ENCODE measurements at regions not wholly inside any gene's neighbourhood (a gene's known extent, or its start where the extent isn't known, plus 50 kb on each side); places are given as distances from the start of the nearest gene placed in this dataset.

- no peak for DNase-seq (ENCODE audit: extremely low read depth in 1 of 2, low read depth in 1 of 2)
Measured at GRCh38 chr4:189060104-189060503, 880.6 kb upstream of the FRG1 start.

GRCh38 chr4:189062047-189062820 is 878.4 kb upstream of the FRG1 start:
- DNase-seq (ENCODE audit: extremely low read depth in 1 of 2, low read depth in 1 of 2), result no peak

- no peak for DNase-seq (ENCODE audit: extremely low read depth in 1 of 2, low read depth in 1 of 2)
Measured at GRCh38 chr4:189069772-189070171, 870.9 kb upstream of the FRG1 start.

- DNase-seq (ENCODE audit: extremely low read depth in 1 of 2, low read depth in 1 of 2), result no peak
Measured at GRCh38 chr4:189071241-189071640, 869.4 kb upstream of the FRG1 start.

- DNase-seq (ENCODE audit: extremely low read depth in 1 of 2, low read depth in 1 of 2), result no peak
Measured at GRCh38 chr4:189073739-189074138, 866.9 kb upstream of the FRG1 start.

- DNase-seq (ENCODE audit: extremely low read depth in 1 of 2, low read depth in 1 of 2), result no peak
Measured at GRCh38 chr4:189081826-189082225, 858.8 kb upstream of the FRG1 start.

- no peak for DNase-seq (ENCODE audit: extremely low read depth in 1 of 2, low read depth in 1 of 2)
Measured at GRCh38 chr4:189083769-189084168, 856.9 kb upstream of the FRG1 start.

- no peak for DNase-seq (ENCODE audit: extremely low read depth in 1 of 2, low read depth in 1 of 2)
Measured at GRCh38 chr4:189084671-189085070, 856.0 kb upstream of the FRG1 start.

GRCh38 chr4:189087971-189088370 is 852.7 kb upstream of the FRG1 start:
- no peak for DNase-seq (ENCODE audit: extremely low read depth in 1 of 2, low read depth in 1 of 2)

- no peak for DNase-seq (ENCODE audit: extremely low read depth in 1 of 2, low read depth in 1 of 2)
Measured at GRCh38 chr4:189088780-189089179, 851.9 kb upstream of the FRG1 start.

- DNase-seq (ENCODE audit: extremely low read depth in 1 of 2, low read depth in 1 of 2), result no peak
Measured at GRCh38 chr4:189090174-189090814, 850.4 kb upstream of the FRG1 start.

GRCh38 chr4:189092581-189092980 is 848.1 kb upstream of the FRG1 start:
- no peak for DNase-seq (ENCODE audit: extremely low read depth in 1 of 2, low read depth in 1 of 2)

- DNase-seq (ENCODE audit: extremely low read depth in 1 of 2, low read depth in 1 of 2), result no peak
Measured at GRCh38 chr4:189096108-189096507, 844.6 kb upstream of the FRG1 start.

GRCh38 chr4:189096717-189097116 is 844.0 kb upstream of the FRG1 start:
- no peak for DNase-seq (ENCODE audit: extremely low read depth in 1 of 2, low read depth in 1 of 2)

- no peak for DNase-seq (ENCODE audit: extremely low read depth in 1 of 2, low read depth in 1 of 2)
Measured at GRCh38 chr4:189098932-189099696, 841.6 kb upstream of the FRG1 start.

GRCh38 chr4:189113389-189113888 is 827.2 kb upstream of the FRG1 start:
- DNase-seq (ENCODE audit: extremely low read depth in 1 of 2, low read depth in 1 of 2), result no peak

GRCh38 chr4:189117426-189117825 is 823.2 kb upstream of the FRG1 start:
- DNase-seq (ENCODE audit: extremely low read depth in 1 of 2, low read depth in 1 of 2), result no peak

- DNase-seq (ENCODE audit: extremely low read depth in 1 of 2, low read depth in 1 of 2), result no peak
Measured at GRCh38 chr4:189121336-189121735, 819.3 kb upstream of the FRG1 start.

- no peak for DNase-seq (ENCODE audit: extremely low read depth in 1 of 2, low read depth in 1 of 2)
Measured at GRCh38 chr4:189124149-189124758, 816.4 kb upstream of the FRG1 start.

GRCh38 chr4:189124791-189125190 is 815.9 kb upstream of the FRG1 start:
- no peak for DNase-seq (ENCODE audit: extremely low read depth in 1 of 2, low read depth in 1 of 2)

GRCh38 chr4:189126040-189126439 is 814.6 kb upstream of the FRG1 start:
- no peak for DNase-seq (ENCODE audit: extremely low read depth in 1 of 2, low read depth in 1 of 2)

Measured in activated CD8-positive, alpha-beta memory T cell treated with anti-CD3 and anti-CD28 coated beads for 1 hour (primary cell).